ENCODE measurements at regions not wholly inside any gene's neighbourhood (a gene's known extent, or its start where the extent isn't known, plus 50 kb on each side); places are given as distances from the start of the nearest gene placed in this dataset.

DNA sequence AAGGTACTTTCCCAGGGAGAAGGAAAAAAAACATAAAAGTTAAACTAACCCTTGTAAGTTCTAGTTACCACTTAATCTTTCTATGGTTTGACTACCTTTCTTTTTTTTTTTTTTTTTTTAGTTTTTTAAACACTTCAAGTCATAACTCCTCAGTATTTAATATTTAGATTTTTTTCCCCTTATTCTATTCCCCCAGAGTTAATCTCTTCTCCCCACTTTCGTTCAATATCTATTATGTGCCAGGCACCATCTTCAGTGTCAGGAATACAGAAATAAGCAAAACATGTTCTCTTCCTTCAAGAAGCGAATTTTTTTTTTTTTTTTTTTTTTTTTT is 62.0 kb upstream of the LOC128125822 start:
- TF ChIP-seq, protein P1, sequence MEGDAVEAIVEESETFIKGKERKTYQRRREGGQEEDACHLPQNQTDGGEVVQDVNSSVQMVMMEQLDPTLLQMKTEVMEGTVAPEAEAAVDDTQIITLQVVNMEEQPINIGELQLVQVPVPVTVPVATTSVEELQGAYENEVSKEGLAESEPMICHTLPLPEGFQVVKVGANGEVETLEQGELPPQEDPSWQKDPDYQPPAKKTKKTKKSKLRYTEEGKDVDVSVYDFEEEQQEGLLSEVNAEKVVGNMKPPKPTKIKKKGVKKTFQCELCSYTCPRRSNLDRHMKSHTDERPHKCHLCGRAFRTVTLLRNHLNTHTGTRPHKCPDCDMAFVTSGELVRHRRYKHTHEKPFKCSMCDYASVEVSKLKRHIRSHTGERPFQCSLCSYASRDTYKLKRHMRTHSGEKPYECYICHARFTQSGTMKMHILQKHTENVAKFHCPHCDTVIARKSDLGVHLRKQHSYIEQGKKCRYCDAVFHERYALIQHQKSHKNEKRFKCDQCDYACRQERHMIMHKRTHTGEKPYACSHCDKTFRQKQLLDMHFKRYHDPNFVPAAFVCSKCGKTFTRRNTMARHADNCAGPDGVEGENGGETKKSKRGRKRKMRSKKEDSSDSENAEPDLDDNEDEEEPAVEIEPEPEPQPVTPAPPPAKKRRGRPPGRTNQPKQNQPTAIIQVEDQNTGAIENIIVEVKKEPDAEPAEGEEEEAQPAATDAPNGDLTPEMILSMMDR (IDR thresholded peaks at IDR 0.05) = no peak
- TF ChIP-seq POLR2A (IDR thresholded peaks at IDR 0.05) (no peak), POLR2AphosphoS5 (IDR thresholded peaks at IDR 0.05) (no peak), EP300 (IDR thresholded peaks at IDR 0.05; ENCODE audit: low read depth) (no peak)
